CD4-positive, alpha-beta T cell treated with Interleukin-4 for 1 hour (primary cell): ENCODE measurements at regions not wholly inside any gene's neighbourhood (a gene's known extent, or its start where the extent isn't known, plus 50 kb on each side); places are given as distances from the start of the nearest gene placed in this dataset.

Experiments
- DNase-seq, 2 donors: peaks; one replicate each; pipeline ENCODE4 v3.0.0-alpha.2; 2020 to 2022

GRCh38 chr3:72144773-72145505 lies 360.0 kb upstream of the PROK2 start:
- DNase-seq = peak in 1 of 2 donors; percentile 17

GRCh38 chr3:72143966-72144717 lies 359.2 kb upstream of the PROK2 start:
- DNase-seq = no peak

GRCh38 chr3:72143322-72143721 lies 358.4 kb upstream of the PROK2 start:
- DNase-seq = no peak

GRCh38 chr3:72142028-72142427 lies 357.1 kb upstream of the PROK2 start:
- no peak for DNase-seq

- DNase-seq = no peak
These were observed 356.3 kb upstream of the PROK2 start for GRCh38 chr3:72141264-72141663.

- no peak for DNase-seq
These were observed 354.4 kb upstream of the PROK2 start for GRCh38 chr3:72139316-72139715.

GRCh38 chr3:72137865-72138861 lies 353.2 kb upstream of the PROK2 start:
- DNase-seq = no peak

- no peak for DNase-seq
These were observed 350.7 kb upstream of the PROK2 start for GRCh38 chr3:72135636-72136035.

GRCh38 chr3:72134989-72135451 lies 350.1 kb upstream of the PROK2 start:
- DNase-seq = peak in 1 of 2 donors; percentile 15

- no peak for DNase-seq
These were observed 348.5 kb upstream of the PROK2 start for GRCh38 chr3:72133329-72134011.

- no peak for DNase-seq
These were observed 347.0 kb upstream of the PROK2 start for GRCh38 chr3:72131899-72132298.

- no peak for DNase-seq
These were observed 345.6 kb upstream of the PROK2 start for GRCh38 chr3:72130565-72130964.

GRCh38 chr3:72129501-72130094 lies 344.6 kb upstream of the PROK2 start:
- no peak for DNase-seq

- DNase-seq = no peak
These were observed 344.0 kb upstream of the PROK2 start for GRCh38 chr3:72128921-72129320.

GRCh38 chr3:72127844-72128243 lies 342.9 kb upstream of the PROK2 start:
- DNase-seq = peak in 1 of 2 donors; percentile 25

GRCh38 chr3:72127224-72127612 lies 342.3 kb upstream of the PROK2 start:
- no peak for DNase-seq

- DNase-seq = no peak
These were observed 341.7 kb upstream of the PROK2 start for GRCh38 chr3:72126441-72127223.

- DNase-seq = no peak
These were observed 339.0 kb upstream of the PROK2 start for GRCh38 chr3:72123908-72124441.

- DNase-seq = no peak
These were observed 336.1 kb upstream of the PROK2 start for GRCh38 chr3:72120806-72121778.

- DNase-seq = no peak
These were observed 335.1 kb upstream of the PROK2 start for GRCh38 chr3:72120039-72120438.
